ENCODE measurements at regions not wholly inside any gene's neighbourhood (a gene's known extent, or its start where the extent isn't known, plus 50 kb on each side); places are given as distances from the start of the nearest gene placed in this dataset.
"Not testable (repeated sequence)": the region's sequence is repeated elsewhere in the genome, so short reads cannot be mapped to it uniquely, and the experiment has no call there.

DNA sequence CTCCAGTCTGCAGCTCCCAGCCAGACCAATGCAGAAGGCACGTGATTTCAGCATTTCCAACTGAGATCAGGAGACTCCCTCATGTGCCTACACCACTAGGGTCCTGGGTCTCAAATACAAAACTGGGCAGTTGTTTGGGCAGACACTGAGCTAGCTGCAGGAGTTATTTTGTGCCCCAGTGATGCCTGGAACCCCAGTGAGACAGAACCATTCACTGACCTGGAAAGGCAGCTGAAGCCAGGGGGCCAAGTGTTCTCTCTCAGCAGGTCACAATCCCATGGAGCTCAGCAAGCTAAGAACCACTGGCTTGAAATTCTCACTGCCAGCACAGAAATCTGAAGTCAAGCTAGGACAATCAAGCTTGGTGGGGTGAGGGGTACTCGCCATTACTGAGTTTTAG, 111.7 kb upstream of the TNFSF4 start:
- H3K36me3 ChIP-seq (ENCODE audit: control insufficient read depth in 1 of 2, insufficient read depth in 2 of 2, low read length in 2 of 2) = no peaks in the 10 kb centered on the region
- H3K9me3 ChIP-seq (ENCODE audit: control insufficient read depth in 1 of 2, low read length in 2 of 2) = no peaks in the 10 kb centered on the region
- H3K27me3 ChIP-seq (ENCODE audit: control insufficient read depth in 1 of 2, insufficient read depth in 2 of 2, low read length in 2 of 2) = no peaks in the 10 kb centered on the region
- H3K4me3 ChIP-seq (ENCODE audit: low read depth in 1 of 2, low read length in 2 of 2) = no peak overlapping the region
- no peak overlapping the region for H3K9ac ChIP-seq (ENCODE audit: low read depth in 1 of 2, low read length in 2 of 2)
- H3K4me1 ChIP-seq (ENCODE audit: control insufficient read depth in 1 of 2, insufficient read depth in 2 of 2, low read length in 2 of 2) = no peaks in the 10 kb centered on the region
- no peak overlapping the region for H3K27ac ChIP-seq (ENCODE audit: low read depth, low read length)

DNA sequence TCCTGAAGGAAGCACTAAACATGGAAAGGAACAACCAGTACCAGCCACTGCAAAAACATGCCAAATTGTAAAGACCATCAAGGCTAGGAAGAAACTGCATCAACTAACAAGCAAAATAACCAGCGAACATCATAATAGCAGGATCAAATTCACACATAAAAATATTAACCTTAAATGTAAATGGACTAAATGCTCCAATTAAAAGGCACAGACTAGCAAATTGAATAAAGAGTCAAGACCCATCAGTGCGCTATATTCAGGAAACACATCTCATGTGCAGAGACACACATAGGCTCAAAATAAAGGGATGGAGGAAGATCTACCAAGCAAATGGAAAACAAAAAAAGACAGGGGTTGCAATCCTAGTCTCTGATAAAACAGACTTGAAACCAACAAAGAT, 117.2 kb upstream of the TNFSF4 start:
- not testable (repeated sequence) for H3K27ac ChIP-seq (ENCODE audit: low read depth, low read length); H3K9me3 ChIP-seq (ENCODE audit: control insufficient read depth in 1 of 2, low read length in 2 of 2); H3K27me3 ChIP-seq (ENCODE audit: control insufficient read depth in 1 of 2, insufficient read depth in 2 of 2, low read length in 2 of 2); H3K4me3 ChIP-seq (ENCODE audit: low read depth in 1 of 2, low read length in 2 of 2); H3K9ac ChIP-seq (ENCODE audit: low read depth in 1 of 2, low read length in 2 of 2); H3K36me3 ChIP-seq (ENCODE audit: control insufficient read depth in 1 of 2, insufficient read depth in 2 of 2, low read length in 2 of 2); H3K4me1 ChIP-seq (ENCODE audit: control insufficient read depth in 1 of 2, insufficient read depth in 2 of 2, low read length in 2 of 2)

DNA sequence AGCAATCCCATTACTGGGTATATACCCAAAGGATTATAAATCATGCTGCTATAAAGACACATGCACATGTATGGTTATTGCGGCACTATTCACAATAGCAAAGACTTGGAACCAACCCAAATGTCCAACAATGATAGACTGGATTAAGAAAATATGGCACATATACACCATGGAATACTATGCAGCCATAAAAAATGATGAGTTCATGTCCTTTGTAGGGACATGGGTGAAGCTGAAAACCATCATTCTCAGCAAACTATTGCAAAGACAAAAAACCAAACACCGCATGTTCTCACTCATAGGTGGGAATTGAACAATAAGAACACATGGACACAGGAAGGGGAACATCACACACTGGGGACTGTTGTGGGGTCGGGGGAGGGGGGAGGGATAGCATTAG, 120.9 kb upstream of the TNFSF4 start:
- H3K4me3 ChIP-seq (ENCODE audit: low read depth in 1 of 2, low read length in 2 of 2); H3K9ac ChIP-seq (ENCODE audit: low read depth in 1 of 2, low read length in 2 of 2); H3K36me3 ChIP-seq (ENCODE audit: control insufficient read depth in 1 of 2, insufficient read depth in 2 of 2, low read length in 2 of 2); H3K27ac ChIP-seq (ENCODE audit: low read depth, low read length); H3K4me1 ChIP-seq (ENCODE audit: control insufficient read depth in 1 of 2, insufficient read depth in 2 of 2, low read length in 2 of 2); H3K9me3 ChIP-seq (ENCODE audit: control insufficient read depth in 1 of 2, low read length in 2 of 2); H3K27me3 ChIP-seq (ENCODE audit: control insufficient read depth in 1 of 2, insufficient read depth in 2 of 2, low read length in 2 of 2): not testable (repeated sequence)

DNA sequence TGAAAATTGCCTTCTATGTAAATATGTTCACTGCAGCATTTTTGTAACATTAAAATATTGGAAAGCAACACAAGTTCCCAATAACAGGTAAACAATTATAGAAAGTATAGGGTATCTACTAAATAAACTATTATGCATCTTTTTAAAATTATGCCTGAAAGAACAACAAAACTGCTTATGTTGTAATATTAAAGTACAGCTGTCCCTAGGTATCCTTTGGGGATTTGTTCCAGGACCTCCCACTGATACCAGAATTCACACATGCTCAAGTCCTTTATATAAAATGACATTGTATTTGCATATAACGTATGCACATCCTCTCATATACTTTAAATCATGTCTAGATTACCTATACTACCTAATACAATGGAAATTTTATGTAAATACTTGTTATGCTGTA, 121.8 kb upstream of the TNFSF4 start:
- no peaks in the 10 kb centered on the region for H3K9me3 ChIP-seq (ENCODE audit: control insufficient read depth in 1 of 2, low read length in 2 of 2)
- H3K4me3 ChIP-seq (ENCODE audit: low read depth in 1 of 2, low read length in 2 of 2) = no peak overlapping the region
- no peaks in the 10 kb centered on the region for H3K27me3 ChIP-seq (ENCODE audit: control insufficient read depth in 1 of 2, insufficient read depth in 2 of 2, low read length in 2 of 2)
- no peak overlapping the region for H3K9ac ChIP-seq (ENCODE audit: low read depth in 1 of 2, low read length in 2 of 2)
- peaks cover 0 to 4% of the 10 kb centered on the region in 2 donors for H3K4me1 ChIP-seq (ENCODE audit: control insufficient read depth in 1 of 2, insufficient read depth in 2 of 2, low read length in 2 of 2)
- no peak overlapping the region for H3K27ac ChIP-seq (ENCODE audit: low read depth, low read length)
- H3K36me3 ChIP-seq (ENCODE audit: control insufficient read depth in 1 of 2, insufficient read depth in 2 of 2, low read length in 2 of 2) = no peaks in the 10 kb centered on the region

DNA sequence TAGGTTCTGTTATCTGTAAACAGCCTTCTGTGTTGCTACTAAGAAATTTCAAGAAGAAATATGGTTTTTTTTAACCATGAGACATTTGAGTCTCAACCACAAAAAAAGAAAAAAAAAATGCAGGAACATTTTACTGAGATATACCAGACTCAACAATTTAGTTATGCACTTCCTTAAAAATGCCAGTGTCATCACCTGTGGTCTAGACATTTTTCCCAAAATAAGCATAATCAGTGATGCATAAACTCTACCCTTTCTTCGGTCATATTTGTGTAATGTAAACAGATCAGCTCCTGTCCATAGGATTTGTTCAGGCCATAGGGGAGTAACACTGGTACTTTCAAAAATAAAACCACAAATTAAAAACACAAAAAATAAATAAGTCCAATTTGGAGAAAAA, 122.6 kb upstream of the TNFSF4 start:
- Histone ChIP-seq H3K27me3 (ENCODE audit: control insufficient read depth in 1 of 2, insufficient read depth in 2 of 2, low read length in 2 of 2) (no peaks in the 10 kb centered on the region), H3K36me3 (ENCODE audit: control insufficient read depth in 1 of 2, insufficient read depth in 2 of 2, low read length in 2 of 2) (no peaks in the 10 kb centered on the region), H3K27ac (ENCODE audit: low read depth, low read length) (no peak overlapping the region), H3K9ac (ENCODE audit: low read depth in 1 of 2, low read length in 2 of 2) (no peak overlapping the region), H3K9me3 (ENCODE audit: control insufficient read depth in 1 of 2, low read length in 2 of 2) (no peaks in the 10 kb centered on the region), H3K4me1 (ENCODE audit: control insufficient read depth in 1 of 2, insufficient read depth in 2 of 2, low read length in 2 of 2) (peaks cover 0 to 4% of the 10 kb centered on the region in 2 donors), H3K4me3 (ENCODE audit: low read depth in 1 of 2, low read length in 2 of 2) (no peak overlapping the region)

DNA sequence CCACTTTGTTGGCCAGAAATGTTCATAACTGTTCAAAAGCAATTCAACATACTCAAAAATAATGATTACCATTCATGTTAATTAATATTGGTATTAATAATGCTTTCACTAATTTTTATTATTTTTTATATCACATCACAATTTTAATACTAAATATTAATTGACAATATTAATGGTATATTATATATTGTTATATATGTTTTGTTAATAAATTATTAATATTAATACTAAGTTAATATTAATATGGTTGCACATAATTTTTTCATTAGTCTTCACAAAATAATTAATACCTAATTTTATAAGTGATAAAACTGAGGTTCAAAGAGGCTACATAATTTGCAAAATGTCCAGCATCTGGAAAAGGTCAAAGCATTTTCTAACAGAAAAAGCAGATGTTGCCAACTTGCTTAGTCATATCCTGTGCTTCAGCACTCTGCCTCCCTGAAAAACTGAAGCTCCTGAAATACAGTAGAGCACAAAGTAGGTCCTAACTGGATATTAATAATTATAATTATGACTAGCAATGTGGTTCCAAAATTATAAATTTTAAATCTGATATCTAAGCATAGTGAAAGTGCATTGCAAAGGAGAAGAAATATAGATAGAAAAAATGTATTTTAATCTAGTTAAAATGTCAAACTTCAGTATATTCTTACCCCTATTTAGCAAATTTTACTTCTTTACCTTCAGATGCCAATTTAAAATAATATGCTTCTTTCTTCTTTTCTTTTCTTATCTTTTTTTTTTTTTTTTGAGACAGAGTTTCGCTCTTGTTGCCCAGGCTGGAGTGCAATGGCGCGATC, 123.2 kb upstream of the TNFSF4 start:
- Histone ChIP-seq H3K27me3 (ENCODE audit: control insufficient read depth in 1 of 2, insufficient read depth in 2 of 2, low read length in 2 of 2) (no peaks in the 10 kb centered on the region), H3K9ac (ENCODE audit: low read depth in 1 of 2, low read length in 2 of 2) (no peak overlapping the region), H3K4me1 (ENCODE audit: control insufficient read depth in 1 of 2, insufficient read depth in 2 of 2, low read length in 2 of 2) (peaks cover 0 to 4% of the 10 kb centered on the region in 2 donors), H3K9me3 (ENCODE audit: control insufficient read depth in 1 of 2, low read length in 2 of 2) (no peaks in the 10 kb centered on the region), H3K4me3 (ENCODE audit: low read depth in 1 of 2, low read length in 2 of 2) (no peak overlapping the region), H3K36me3 (ENCODE audit: control insufficient read depth in 1 of 2, insufficient read depth in 2 of 2, low read length in 2 of 2) (no peaks in the 10 kb centered on the region), H3K27ac (ENCODE audit: low read depth, low read length) (no peak overlapping the region)

DNA sequence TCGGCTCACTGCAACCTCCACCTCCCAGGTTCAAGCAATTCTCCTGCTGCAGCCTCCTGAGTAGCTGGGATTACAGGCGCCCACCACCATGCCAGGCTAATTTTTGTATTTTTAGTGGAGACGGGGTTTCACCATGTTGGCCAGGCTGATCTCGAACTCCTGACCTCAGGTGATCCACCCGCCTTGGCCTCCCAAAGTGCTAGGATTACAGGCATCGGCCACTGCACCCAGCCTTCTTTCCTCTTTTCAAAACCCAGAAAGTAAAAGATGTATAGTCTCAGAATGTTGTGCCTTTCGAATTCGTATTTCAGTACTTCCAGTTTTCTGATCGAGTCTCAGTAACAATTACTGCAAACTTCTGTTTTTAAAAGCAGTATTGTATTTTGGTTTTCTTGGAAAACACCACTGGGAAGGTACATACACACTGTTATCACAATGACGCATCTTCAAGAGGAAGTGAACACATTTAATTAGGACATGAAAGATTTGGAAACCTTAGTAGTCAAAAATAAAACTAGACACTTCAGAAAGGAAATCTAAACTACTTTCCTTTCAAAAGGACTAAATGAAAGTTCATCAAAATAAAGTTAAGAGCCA, 123.9 kb upstream of the TNFSF4 start:
- not testable (repeated sequence) for H3K9me3 ChIP-seq (ENCODE audit: control insufficient read depth in 1 of 2, low read length in 2 of 2); H3K4me1 ChIP-seq (ENCODE audit: control insufficient read depth in 1 of 2, insufficient read depth in 2 of 2, low read length in 2 of 2); H3K9ac ChIP-seq (ENCODE audit: low read depth in 1 of 2, low read length in 2 of 2); H3K27me3 ChIP-seq (ENCODE audit: control insufficient read depth in 1 of 2, insufficient read depth in 2 of 2, low read length in 2 of 2); H3K36me3 ChIP-seq (ENCODE audit: control insufficient read depth in 1 of 2, insufficient read depth in 2 of 2, low read length in 2 of 2); H3K4me3 ChIP-seq (ENCODE audit: low read depth in 1 of 2, low read length in 2 of 2); H3K27ac ChIP-seq (ENCODE audit: low read depth, low read length)

DNA sequence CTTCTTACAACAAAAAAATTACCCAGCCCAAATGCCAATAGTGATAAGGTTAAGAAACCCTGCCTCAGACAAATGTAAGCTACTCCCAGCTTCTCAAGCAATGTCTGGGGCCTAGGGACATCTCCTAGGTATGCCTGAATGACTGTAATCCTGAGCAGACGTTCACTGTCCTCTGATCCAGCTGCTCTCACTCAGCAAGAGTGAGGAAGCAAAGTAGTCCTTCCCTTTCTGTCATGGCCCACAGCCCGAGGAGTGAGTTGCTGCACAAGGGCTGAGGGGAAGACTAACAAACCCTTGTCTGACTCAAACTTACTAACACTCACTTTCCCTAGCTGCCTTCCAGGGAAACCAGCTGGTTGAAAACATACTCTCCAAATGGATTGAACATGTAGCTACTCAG, 124.9 kb upstream of the TNFSF4 start:
- H3K4me3 ChIP-seq (ENCODE audit: low read depth in 1 of 2, low read length in 2 of 2) = no peak overlapping the region
- no peaks in the 10 kb centered on the region for H3K27me3 ChIP-seq (ENCODE audit: control insufficient read depth in 1 of 2, insufficient read depth in 2 of 2, low read length in 2 of 2)
- H3K9me3 ChIP-seq (ENCODE audit: control insufficient read depth in 1 of 2, low read length in 2 of 2) = no peaks in the 10 kb centered on the region
- H3K27ac ChIP-seq (ENCODE audit: low read depth, low read length) = no peak overlapping the region
- no peaks in the 10 kb centered on the region for H3K36me3 ChIP-seq (ENCODE audit: control insufficient read depth in 1 of 2, insufficient read depth in 2 of 2, low read length in 2 of 2)
- H3K4me1 ChIP-seq (ENCODE audit: control insufficient read depth in 1 of 2, insufficient read depth in 2 of 2, low read length in 2 of 2) = peaks cover 0 to 4% of the 10 kb centered on the region in 2 donors
- H3K9ac ChIP-seq (ENCODE audit: low read depth in 1 of 2, low read length in 2 of 2) = no peak overlapping the region

DNA sequence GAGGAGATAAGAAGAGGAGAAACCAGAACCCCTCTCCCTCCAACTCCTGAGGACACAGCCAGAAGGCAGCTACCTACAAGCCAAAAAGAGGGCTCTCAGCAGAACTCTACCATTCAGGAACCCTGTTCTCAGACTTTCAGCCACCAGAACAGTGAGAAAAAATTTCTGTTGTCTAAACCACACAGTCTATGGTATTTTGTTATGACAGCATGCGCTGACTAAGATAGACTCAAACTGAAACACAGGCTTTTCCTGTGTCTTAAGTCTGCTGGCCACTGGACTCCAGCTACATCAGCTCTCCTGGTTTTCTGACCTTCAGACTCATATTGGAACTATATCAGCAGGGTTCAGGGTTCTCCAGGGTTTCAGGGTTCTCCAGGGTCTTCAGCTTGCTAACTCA, 126.5 kb upstream of the TNFSF4 start:
- Histone ChIP-seq H3K4me1 (ENCODE audit: control insufficient read depth in 1 of 2, insufficient read depth in 2 of 2, low read length in 2 of 2) (peaks cover 0 to 4% of the 10 kb centered on the region in 2 donors), H3K36me3 (ENCODE audit: control insufficient read depth in 1 of 2, insufficient read depth in 2 of 2, low read length in 2 of 2) (no peaks in the 10 kb centered on the region), H3K27ac (ENCODE audit: low read depth, low read length) (no peak overlapping the region), H3K27me3 (ENCODE audit: control insufficient read depth in 1 of 2, insufficient read depth in 2 of 2, low read length in 2 of 2) (no peaks in the 10 kb centered on the region), H3K9me3 (ENCODE audit: control insufficient read depth in 1 of 2, low read length in 2 of 2) (no peaks in the 10 kb centered on the region), H3K9ac (ENCODE audit: low read depth in 1 of 2, low read length in 2 of 2) (no peak overlapping the region), H3K4me3 (ENCODE audit: low read depth in 1 of 2, low read length in 2 of 2) (no peak overlapping the region)

DNA sequence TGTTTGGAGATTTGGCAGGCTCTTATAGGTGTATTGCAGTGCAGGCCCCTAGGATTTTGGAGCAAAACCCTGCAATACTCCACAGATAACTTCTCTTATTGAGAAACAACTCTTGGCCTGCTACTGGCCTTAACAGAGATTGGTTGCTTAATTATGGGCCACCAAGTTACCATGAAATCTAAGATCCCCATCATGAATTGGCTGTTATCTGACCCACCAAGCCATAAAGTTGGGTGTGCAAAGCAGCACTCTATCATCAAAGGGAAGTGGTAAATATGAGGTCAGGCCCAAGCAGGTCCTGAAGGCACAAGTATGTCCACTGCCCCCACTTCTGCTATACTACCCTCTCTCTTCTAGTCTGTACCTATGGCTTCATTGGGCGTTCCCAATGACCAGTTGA, 130.0 kb upstream of the TNFSF4 start:
- no peaks in the 10 kb centered on the region for H3K4me1 ChIP-seq (ENCODE audit: control insufficient read depth in 1 of 2, insufficient read depth in 2 of 2, low read length in 2 of 2)
- H3K4me3 ChIP-seq (ENCODE audit: low read depth in 1 of 2, low read length in 2 of 2) = no peak overlapping the region
- no peak overlapping the region for H3K27ac ChIP-seq (ENCODE audit: low read depth, low read length)
- no peaks in the 10 kb centered on the region for H3K36me3 ChIP-seq (ENCODE audit: control insufficient read depth in 1 of 2, insufficient read depth in 2 of 2, low read length in 2 of 2)
- no peak overlapping the region for H3K9ac ChIP-seq (ENCODE audit: low read depth in 1 of 2, low read length in 2 of 2)
- H3K9me3 ChIP-seq (ENCODE audit: control insufficient read depth in 1 of 2, low read length in 2 of 2) = no peaks in the 10 kb centered on the region
- no peaks in the 10 kb centered on the region for H3K27me3 ChIP-seq (ENCODE audit: control insufficient read depth in 1 of 2, insufficient read depth in 2 of 2, low read length in 2 of 2)
